MV-4-11 (cell line): ENCODE measurements at regions not wholly inside any gene's neighbourhood (a gene's known extent, or its start where the extent isn't known, plus 50 kb on each side); places are given as distances from the start of the nearest gene placed in this dataset.
A peak's percentile ranks its signal among the peaks of the same experiment; 100 is the strongest.
"Not testable (repeated sequence)": the region's sequence is repeated elsewhere in the genome, so short reads cannot be mapped to it uniquely, and the experiment has no call there.

Source experiments
- DNase-seq: peaks from one replicate; lab custom pipeline; 2025; lab: John Stamatoyannopoulos, UW

DNA sequence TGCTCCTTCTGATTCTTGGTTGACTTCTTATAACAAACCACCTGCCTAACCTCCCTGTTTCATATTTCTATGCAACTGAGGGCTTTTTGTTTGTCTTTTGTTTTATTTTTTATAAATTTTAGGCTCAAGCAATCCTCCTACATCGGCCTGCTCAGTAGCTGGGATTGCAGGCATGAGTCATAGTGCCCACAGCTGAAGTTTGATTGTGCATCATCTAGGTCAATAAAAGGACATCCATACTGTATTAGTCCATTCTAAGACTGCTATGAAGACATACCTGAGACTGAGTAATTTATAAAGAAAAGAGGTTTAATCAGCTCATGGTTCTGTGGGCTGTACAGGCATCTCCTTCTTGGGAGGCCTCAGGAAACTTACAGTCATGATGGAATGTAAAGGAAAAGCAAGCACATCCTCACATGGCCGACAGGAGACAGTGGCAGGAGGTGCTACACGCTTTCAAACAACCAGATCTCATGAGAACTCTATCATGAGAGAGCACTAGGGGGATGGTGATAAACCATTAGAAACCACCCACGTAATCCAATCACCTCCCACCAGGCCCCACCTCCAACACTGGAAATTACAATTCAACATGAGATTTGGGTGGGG lies 285.0 kb downstream of the SIPA1L2 start:
- no peak for DNase-seq

DNA sequence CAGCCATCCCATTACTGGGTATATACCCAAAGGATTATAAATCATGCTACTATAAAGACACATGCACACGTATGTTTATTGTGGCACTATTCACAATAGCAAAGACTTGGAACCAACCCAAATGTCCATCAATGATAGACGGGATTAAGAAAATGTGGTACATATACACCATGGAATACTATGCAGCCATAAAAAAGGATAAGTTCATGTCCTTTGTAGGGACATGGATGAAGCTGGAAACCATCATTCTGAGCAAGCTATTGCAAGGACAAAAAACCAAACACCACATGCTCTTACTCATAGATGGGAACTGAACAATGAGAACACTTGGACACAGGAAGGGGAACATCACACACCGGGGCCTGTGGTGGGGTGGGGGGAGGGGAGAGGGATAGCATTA lies 285.7 kb downstream of the SIPA1L2 start:
- DNase-seq, result not testable (repeated sequence)

DNA sequence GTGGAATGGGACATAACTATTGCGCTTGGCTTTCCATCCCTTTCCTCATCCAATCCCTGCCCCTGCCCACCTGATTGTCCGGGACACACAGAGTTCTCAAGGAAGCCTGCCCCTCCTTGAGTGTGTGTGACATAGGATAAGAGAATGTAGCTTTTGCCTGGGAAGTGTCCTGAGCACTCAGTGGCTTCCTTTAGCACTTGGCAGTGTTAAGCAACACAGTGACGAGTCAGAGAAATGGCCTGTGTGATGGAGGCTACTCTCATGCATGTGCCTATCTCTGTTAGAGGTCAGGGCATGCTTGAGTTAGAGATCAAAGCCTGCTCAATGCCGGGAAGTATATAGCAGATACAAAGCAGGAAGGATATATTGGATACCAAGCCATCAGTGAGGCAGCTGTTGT lies 289.5 kb downstream of the SIPA1L2 start:
- DNase-seq, result no peak

DNA sequence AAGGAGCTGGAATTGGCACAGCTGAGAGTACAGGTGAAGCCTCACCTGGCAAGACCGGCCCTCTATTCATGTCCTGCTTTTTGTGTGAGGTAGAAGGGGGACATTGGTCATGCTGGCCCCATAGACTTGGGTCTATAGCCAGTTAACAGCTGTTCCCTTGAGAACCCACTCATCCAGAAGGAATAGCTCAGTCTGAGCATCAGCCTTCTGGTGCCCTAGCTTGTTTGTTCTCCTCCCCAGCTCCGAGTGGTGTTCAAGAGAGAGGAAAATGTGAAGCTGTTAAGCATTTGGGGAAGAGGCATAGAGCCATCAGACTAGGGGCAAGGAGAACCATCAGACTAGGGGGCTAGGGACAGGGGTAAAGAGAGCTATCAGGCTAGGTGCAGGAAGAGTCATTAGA lies 290.9 kb downstream of the SIPA1L2 start:
- no peak for DNase-seq

DNA sequence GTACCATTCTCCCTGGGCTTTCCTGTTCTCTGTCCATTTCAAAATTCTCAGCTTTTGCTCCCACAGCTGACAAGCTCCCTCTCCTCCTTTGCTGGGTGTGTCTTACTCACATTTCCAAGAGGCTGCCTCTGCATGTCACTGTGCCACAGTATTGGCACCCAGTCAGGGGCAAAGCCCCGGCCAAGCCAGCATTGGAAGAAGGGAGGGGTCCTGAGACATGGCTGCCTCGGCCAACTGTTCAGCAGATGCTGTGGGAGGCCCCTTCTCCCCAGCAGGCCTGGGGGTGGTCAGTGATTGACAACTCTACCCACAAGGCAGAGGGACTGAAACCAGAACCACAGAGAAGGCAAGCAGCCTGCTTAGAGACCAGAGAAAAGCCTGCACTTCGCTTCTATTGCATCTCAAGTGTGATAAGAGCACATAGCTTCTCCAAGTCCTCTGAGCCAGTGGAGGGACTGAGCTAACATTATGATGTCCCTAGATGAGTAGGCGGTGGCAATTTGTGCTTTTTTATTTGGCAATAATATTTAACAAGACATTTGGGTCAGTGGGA lies 294.1 kb downstream of the SIPA1L2 start:
- DNase-seq, result no peak

DNA sequence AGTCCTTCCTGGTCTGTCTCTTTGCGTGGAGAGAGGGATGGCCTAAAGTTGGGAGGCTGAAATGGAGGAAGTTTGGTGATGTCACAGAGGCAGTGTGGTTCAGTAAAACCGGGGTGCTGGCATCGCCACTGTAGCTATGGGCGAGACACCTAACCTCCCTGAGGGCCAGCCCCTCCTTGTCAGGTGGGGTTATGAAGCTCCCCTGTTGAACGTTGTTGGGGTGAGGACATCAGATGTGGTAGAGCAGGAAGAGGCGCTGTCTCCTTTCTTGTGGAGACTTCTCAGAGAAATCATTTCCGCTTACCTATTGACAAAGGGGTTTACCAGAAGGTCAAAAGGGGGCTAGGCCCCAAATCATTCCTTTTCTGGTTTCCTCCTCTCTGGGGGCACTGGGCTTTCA lies 294.7 kb downstream of the SIPA1L2 start:
- no peak for DNase-seq

DNA sequence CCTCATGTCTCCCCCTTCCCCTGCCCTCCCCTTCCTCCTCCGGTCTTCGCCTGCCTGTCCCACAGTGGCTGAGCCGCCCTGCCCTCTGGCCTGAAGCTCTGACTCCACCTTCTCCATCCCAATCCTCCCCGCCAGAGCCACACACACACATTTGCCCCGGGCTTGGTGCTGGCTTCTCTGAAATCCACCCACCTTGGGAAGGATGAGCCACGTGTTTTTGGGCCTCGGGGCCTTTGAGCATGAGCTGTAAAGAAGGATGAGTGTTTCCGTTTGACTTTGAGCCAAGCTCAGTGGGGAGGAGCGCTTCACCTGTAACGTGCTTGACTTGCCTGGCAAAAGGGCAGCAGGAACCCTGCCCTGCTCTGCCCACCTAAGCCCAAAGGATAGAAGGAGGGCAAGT lies 295.1 kb downstream of the SIPA1L2 start:
- DNase-seq, result no peak

DNA sequence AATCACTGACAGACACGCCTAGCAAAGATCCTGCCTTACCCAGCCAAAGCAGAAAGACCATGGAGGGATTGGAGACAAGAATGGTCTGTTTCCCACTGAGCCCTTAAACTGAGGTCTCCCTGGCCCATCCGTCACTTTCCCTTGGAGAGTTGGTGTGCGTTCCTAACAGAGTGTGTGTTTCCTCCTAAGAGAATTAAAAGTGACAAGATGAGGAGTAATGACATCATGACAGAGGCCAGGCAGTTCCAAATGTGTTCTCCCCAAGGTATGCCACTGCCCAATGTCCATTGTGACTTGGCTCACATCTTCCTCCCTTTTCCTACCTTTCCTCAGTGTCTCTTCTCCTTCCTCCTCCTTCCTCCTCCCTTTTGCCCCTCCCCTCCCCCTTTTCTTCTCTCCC lies 295.7 kb downstream of the SIPA1L2 start:
- no peak for DNase-seq

DNA sequence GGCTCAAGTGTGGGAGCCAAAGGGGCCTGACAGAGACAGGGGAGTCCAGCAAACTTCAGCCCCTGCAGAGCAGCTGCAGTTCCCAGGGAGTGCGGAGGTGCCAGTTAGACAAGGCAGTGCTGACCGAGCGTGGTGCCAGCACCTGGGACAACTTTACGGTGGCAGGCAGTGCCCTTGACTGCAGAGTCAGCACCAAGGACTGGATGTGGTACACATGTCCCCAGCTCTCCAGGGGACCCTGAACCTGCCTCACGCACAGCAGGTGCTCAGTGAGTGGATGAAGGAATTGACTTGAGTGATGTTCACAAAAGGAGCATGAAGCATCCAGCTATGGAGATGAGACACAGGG lies 296.5 kb downstream of the SIPA1L2 start:
- no peak for DNase-seq

DNA sequence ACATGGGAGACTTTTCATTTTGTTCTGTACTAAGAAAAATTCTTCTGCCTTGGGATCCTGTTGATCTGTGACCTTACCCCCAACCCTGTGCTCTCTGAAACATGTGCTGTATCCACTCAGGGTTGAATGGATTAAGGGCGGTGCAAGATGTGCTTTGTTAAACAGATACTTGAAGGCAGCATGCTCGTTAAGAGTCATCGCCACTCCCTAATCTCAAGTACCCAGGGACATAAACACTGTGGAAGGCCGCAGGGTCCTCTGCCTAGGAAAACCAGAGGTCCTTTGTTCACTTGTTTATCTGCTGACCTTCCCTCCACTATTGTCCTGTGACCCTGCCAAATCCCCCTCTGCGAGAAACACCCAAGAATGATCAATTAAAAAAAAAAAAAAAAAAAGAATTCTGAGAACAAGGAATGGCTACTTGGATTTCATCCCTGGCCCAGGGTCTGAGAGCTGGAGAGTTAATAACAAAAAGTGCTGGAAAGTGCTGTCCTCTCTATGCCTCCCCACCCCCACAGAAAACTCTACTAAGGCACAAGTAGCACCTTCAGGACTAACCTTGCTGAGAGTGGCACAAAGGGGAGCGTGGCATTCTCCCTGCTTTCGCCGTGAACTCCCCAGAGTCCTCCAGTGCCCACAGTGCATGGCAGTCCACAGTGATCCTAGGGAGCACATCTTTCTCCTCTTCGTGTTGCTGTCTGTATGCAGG lies 297.1 kb downstream of the SIPA1L2 start:
- DNase-seq, result not testable (repeated sequence)

DNA sequence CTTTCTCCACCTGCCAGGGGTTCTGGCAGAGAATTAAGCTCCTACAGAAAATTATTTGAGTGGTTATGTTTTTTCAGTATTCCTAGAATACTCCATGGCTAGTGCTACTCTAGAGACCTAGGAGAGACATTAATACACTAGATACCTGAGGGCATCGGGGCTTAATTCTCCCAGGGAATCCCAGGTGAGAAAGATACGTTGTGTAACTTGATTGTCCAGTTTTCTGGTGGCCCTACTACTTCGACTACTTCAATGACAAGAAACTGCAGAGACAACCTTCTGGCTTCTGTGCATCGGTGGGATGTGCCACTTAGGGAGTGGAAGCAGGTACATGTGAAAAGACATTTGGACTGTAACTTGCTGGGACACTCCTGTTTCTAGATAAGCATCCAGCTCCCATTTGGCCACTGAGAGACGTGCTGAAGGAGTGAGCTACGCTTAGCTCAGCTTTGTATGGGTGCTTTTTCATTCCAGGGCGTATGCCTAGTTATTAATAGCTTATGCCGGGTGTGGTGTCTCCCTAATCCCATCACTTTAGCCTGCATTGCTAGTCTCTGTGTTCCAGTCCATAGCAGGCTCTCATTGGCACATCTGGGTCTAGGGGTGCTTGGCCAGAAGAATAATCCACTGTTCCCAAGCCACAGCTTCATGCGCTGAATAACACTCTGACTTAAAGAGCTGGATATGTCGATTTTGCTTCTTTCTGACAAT lies 300.7 kb downstream of the SIPA1L2 start:
- no peak for DNase-seq

DNA sequence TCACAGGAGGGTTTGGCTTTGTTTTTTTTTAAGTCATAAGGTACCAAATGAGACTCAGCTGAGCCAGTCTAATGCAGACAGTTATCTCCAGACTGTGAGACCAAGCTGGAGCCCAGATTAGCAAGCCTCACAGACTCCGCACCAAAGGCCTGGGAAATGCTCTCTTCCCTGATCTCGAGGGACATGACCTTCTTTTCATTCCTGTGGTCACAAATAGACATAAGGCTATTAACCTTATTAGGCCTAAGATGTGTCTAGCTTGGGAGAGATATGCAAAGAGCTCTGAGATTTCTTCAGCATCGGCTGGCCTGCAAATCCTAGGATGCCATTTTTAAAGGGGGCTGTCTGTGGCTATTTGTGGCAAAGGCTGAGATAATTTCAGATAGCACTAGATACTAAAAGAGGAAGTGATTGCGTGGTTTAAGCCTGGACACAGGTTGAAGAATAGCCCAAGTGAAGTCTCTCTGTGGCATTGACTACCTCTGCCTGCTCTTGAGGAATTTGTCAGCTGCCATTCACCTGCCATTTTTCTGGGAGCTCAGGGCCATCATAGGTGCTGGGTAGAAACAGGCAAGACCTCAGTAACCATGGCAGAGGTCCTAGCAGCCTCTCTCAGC lies 301.3 kb downstream of the SIPA1L2 start:
- DNase-seq, result peak; percentile 31

DNA sequence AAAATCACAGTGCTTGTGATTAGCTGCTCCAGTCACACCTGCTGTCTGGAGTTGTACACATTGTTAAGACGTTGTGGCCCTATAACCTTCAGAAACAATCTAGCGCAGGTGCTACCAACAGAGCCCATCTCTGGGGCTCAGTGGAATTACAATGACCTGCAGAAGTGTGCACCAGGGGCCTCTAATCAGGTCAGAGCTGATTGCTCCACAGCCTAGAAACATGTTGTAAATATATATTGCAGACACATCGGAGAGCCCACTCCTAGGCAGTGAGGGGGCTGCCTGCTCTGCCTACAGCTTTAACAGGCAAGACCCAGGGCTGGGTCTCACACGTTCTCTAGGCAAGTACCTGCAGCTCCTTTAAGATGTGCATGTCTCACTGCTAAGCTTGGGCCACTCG lies 302.0 kb downstream of the SIPA1L2 start:
- DNase-seq, result no peak

DNA sequence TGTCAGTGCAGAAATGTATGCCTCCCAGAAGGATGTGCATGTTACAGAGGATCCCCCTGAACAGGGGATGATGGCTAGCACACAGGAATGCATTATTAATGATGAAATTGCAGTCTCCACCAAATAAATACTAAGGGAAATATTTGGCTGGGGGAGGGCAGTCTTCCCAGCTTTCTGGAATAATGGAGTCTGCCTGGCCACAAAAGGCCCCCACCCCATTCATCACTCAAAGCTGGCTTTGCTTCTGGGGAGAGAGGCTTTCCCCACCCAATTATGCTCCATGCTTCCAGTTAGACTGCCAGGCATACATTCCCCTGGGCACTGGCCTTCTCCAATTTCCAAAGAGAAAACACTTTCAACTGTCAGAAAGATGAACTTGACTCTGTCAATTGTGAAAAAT lies 302.7 kb downstream of the SIPA1L2 start:
- no peak for DNase-seq

DNA sequence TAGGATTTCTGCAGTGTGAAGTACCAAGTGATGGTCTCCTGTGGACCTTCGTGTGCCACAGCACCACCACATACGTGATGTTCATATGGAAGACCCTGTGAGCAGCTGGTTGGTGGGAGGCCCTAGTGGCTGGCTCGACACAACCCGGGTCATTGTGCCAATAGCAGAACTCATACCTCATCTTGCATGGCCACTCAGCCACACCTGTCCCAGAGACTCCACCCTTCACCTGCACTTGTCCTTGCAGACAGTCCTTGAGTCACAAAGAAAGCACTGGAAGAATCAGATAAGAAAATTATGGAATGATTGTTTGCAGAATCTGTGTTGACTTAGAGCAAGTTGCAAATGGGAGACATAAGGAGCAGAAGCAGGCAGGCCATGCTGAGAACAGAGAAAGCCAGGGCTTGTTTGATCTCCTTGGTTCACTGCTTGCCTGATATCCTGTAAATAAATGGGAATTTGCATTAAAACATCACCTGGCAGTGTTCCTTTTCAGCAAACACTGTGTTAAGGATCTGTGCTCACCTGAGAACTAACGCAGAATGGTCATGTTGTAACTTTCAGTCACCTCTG lies 307.7 kb downstream of the SIPA1L2 start:
- no peak for DNase-seq

DNA sequence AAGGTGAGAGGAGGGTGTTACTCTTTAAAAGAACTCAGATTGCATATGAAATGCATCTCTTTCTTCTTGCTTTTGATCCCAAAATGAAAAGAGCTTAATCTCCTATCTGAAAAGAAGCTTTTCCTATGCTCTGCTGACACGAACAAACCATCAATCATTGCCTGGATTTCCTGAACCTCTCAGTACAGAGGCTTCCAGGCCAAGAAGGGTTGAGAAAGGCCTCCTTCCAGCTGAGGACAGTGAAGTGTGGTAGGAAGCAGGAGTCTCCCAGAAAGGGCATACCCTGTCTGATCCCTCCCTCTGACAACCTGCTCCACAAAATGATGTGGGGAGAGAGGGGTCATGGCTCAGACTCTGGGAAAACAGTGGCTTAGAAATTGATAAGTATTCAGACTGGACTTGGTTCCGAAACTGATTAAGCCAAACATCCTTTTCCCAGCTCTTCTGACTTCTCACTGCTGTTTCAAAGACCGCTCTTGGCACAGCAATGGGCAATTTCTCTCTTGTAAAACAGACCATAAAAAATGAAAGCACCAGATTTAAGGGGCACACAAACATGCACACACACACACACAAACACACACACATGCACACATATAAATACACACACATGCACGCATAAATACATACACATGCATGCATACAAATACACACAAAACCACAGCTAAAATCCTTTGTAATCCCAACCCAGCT lies 310.3 kb downstream of the SIPA1L2 start:
- no peak for DNase-seq

DNA sequence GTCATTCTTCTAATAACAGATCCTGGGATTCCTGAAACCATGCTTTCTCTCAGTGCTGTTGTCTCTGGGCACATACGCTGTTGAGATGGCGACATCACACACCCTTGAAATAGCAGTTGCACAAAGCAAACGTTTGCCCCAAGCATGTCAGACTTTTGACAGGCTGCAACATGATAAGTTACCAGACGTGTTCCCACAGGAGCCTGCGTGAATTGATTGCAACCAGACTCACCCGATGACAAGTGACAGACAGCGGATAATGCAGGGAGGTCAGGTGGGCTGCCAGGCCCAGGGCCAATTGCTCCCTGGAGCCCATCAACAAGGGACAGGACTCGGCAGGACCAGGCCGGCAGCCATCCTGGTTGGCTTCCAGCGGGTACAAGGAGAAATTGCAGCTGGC lies 310.9 kb downstream of the SIPA1L2 start:
- no peak for DNase-seq

DNA sequence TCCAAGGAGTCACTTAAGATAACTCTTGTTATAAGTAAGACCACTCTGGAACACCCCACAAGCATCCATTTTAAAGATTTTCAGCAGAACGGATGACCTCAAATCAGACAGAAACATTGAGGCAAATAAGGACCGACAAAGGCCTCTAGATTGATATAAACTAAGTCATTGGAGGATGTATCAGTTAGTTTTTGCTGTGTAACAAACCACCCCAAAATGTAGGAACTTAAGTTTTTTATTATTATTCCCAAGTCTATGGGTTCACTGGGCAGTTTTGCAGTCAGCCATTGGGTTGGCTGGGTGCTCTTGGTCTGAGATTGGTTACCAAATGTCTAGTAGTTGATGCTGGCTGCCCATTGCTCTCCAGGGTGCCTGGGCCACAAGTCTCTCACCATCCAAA lies 311.8 kb downstream of the SIPA1L2 start:
- no peak for DNase-seq

DNA sequence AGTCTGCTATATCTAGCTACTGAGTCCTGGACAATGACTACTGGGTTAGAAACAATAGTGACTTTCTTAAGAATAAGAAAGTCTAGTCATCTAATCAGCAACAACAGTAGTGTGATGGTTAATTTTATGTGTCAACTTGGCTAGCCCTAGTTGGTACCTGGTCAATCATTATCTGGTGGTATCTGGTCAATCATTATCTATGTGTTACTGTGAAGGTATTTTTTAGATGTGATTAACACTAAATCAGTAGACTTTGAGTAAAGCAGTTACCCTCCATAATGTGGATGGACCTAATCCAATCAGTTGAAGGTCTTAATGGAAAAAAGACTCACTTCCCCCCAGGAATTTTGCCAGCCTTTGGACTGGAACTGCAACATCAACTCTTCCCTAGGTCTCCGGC lies 312.6 kb downstream of the SIPA1L2 start:
- no peak for DNase-seq

DNA sequence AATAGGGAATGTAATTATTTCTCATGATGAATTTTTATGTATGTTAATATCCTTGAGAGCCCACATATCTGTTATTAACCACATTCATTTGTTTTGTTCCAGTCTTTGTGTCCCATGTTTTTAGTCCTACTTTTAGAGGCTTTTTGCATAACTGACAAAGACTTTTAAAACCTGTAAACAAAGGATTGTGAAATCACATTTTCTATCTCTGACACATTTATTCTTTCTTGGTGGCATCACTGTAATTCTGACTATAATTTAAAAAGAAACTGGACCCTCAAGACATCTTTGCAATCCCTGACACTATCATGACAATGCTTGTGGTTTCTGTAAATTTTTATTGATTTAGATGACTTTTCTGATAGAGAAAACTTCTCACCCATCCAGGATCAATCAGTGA lies 313.1 kb downstream of the SIPA1L2 start:
- no peak for DNase-seq

DNA sequence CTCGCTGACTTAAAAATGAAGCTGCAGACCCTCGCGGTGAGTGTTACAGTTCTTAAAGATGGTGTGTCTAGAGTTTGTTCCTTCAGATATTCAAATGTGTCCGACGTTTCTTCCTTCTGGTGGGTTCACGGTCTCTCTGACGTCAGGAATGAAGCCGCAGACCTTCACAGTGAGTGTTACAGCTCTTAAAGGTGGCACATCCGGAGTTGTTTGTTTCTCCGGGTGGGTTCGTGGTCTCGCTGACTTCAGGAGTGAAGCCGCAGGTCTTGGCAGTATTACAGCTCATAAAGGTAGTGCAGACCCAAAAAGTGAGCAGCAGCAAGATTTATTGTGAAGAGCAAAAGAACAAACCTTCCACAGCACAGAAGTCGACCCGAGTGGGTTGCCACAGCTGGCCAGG lies 316.1 kb downstream of the SIPA1L2 start:
- DNase-seq, result not testable (repeated sequence)

DNA sequence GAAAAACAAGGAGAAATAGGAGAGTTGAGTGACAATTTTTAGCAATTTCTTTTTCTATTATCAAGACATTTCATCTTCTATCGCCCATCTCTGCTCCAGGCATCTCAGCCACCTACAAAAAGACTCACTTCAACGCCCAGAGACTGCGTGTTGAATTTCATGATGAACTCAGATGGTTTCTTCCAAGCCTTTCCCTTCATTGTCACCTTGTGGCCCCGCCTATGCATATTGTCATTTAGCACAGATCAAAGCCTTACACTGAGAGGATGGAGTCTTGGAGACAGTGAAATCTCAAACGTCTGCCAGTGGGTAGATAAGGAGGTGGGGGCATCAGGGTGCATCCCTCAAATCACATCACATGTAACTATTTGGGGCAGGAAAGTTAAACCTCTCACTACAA lies 319.4 kb downstream of the SIPA1L2 start:
- DNase-seq, result no peak
